GM10266 (cell line): ENCODE measurements at regions not wholly inside any gene's neighbourhood (a gene's known extent, or its start where the extent isn't known, plus 50 kb on each side); places are given as distances from the start of the nearest gene placed in this dataset.

Experiments used
- DNase-seq: peaks from one replicate; pipeline ENCODE4 v3.0.0; 2012; ENCODE audit errors: extremely low spot score
- CTCF ChIP-seq: IDR thresholded peaks from 2 replicates; pipeline ENCODE4 v1.5.1; 2012; ENCODE audit warnings: mild to moderate bottlenecking, low read depth; ENCODE audit not compliant: control insufficient read depth, insufficient read depth; ENCODE audit errors: missing control alignments

DNA sequence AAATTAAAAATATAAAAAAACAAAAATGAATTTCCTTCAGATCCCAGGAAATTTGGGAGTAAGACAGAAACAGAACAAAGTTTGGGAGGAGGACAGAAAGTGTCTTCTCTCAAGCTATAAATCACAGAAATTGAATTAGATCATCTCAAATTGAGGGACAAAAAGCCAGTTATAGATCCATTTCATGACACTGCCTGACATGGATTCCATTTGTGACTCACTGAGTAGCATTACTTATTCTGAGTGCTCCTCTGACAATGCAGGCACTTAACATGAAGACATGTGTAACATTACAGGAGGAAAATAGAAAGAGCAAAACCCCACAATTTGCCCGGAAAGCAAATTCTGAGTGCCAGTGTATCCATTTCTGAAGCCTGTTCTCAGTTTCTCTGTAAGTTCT lies 63.9 kb upstream of the CREB1 start:
- no peak for TF ChIP-seq CTCF
- DNase-seq: no peak

- no peak for DNase-seq
Measured at GRCh38 chr2:207467716-207468347, 61.9 kb upstream of the CREB1 start.

DNA sequence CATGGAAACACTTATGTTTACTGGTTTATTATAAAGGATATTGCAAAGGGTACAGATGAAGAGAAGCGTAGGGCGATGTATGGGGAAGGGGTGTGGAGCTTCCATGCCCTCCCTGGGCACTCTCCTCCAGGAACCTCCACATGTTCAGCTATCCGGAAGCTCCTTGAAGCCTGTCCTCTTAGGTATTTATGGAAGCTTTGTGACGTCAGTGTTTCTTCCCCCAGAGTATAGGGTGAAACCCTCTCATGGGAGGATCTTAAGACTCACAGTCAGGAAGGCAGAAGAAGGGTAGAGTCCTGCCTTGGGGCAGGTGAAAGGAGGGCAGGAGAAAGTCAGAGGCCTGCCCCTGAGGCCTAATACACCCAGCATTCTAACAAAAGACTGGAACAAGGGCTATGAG lies 61.3 kb upstream of the CREB1 start:
- DNase-seq: no peak
- TF ChIP-seq CTCF: no peak

More at GRCh38 chr2:207467716-207468347, 61.9 kb upstream of the CREB1 start:
- no peak for TF ChIP-seq CTCF

GRCh38 chr2:207469451-207469850 lies 60.3 kb upstream of the CREB1 start:
- TF ChIP-seq CTCF: no peak
- no peak for DNase-seq

- no peak for DNase-seq
- TF ChIP-seq CTCF: no peak
Measured at GRCh38 chr2:207469943-207470729, 59.6 kb upstream of the CREB1 start.

- no peak for DNase-seq
- no peak for TF ChIP-seq CTCF
Measured at GRCh38 chr2:207471261-207471660, 58.5 kb upstream of the CREB1 start.
